Body of pancreas (tissue), 4 donors: ENCODE measurements at regions not wholly inside any gene's neighbourhood (a gene's known extent, or its start where the extent isn't known, plus 50 kb on each side); places are given as distances from the start of the nearest gene placed in this dataset.

Experiments
- ATAC-seq: fragments of 150-250 bp; one replicate; pipeline ENCODE4 v1.9.1; 2016
- DNase-seq, 4 donors: peaks; one replicate each; pipeline ENCODE4 v3.0.0-alpha.2; 2019
- H3K27ac ChIP-seq, 4 donors: fragments of 200-600 bp; sonication (generic); 1 replicate in 3 of 4; 2 replicates in 1 of 4; pipeline versions ENCODE4 v1.5.1 to v1.6.1; 2016 to 2019; ENCODE audit warnings: mild to moderate bottlenecking in 1 of 4, mixed read lengths in 1 of 4, moderate library complexity in 1 of 4
- H3K27me3 ChIP-seq, 2 donors: fragments of 200-600 bp; sonication (generic); one replicate each; pipeline ENCODE4 v1.6.0; 2016; ENCODE audit warnings: mild to moderate bottlenecking in 1 of 2
- H3K36me3 ChIP-seq, 2 donors: fragments of 200-600 bp; sonication (generic); replicated peaks in 1 of 2; 2 replicates each; pipeline ENCODE4 v1.5.1; 2016; ENCODE audit warnings: low read depth in 2 of 2; ENCODE audit not compliant: insufficient read depth in 1 of 2
- H3K4me1 ChIP-seq: fragments of 200-600 bp; sonication (generic); one replicate; pipeline ENCODE4 v1.6.0; 2016
- H3K4me3 ChIP-seq, 2 donors: fragments of 200-600 bp; sonication (generic); 1 replicate in 1 of 2; 2 replicates in 1 of 2; pipeline ENCODE4 v1.5.1; 2016 to 2019
- H3K9me3 ChIP-seq, 3 donors: fragments of 200-600 bp; sonication (generic); 1 replicate in 2 of 3; 2 replicates in 1 of 3; pipeline ENCODE4 v1.5.1; 2016
- CTCF ChIP-seq, 7 experiments: fragments of 450-650 bp in 4 of 7; fragments of 200-600 bp in 3 of 7; sonication (generic) in 3 of 7; IDR thresholded peaks; one replicate each; pipeline ENCODE4 v1.5.1; 2016 to 2019; ENCODE audit warnings: antibody characterized with exemption in 7 of 7
- POLR2A ChIP-seq, 3 donors: fragments of 450-650 bp; IDR thresholded peaks; one replicate each; pipeline ENCODE4 v1.6.1; 2016; ENCODE audit warnings: antibody characterized with exemption in 3 of 3, mild to moderate bottlenecking in 2 of 3
- WGBS, 2 donors: methylation state at CpG; one replicate each; pipeline ENCODE4 v1.1.5; 2017; 5-methylcytosine and 5-hydroxymethylcytosine counted together
- intact Hi-C: fragments of 100-400 bp; cut with DNase I; formaldehyde crosslinking; loops from one replicate; pipeline ENCODE4 v1.15.1; 2023

GRCh38 chr1:208918160-208918559 lies 665.4 kb upstream of the CAMK1G start:
- DNase-seq (no peak), ATAC-seq (no peak)
- no peak overlapping the region for H3K4me3 ChIP-seq
- H3K4me1 ChIP-seq = no peaks in the 10 kb centered on the region
- H3K36me3 ChIP-seq = no peaks in the 10 kb centered on the region
- H3K9me3 ChIP-seq = no peaks in the 10 kb centered on the region
- TF ChIP-seq CTCF (IDR thresholded peaks at IDR 0.05) = no peak
- TF ChIP-seq POLR2A (IDR thresholded peaks at IDR 0.05) = no peak
- H3K27me3 ChIP-seq = no peaks in the 10 kb centered on the region
- intact Hi-C loops = no loop called here
- no peak overlapping the region for H3K27ac ChIP-seq

- no peak for TF ChIP-seq CTCF (IDR thresholded peaks at IDR 0.05)
- no peak for TF ChIP-seq POLR2A (IDR thresholded peaks at IDR 0.05)
- Histone ChIP-seq H3K27ac (no peak overlapping the region), H3K4me3 (no peak overlapping the region), H3K36me3 (no peaks in the 10 kb centered on the region), H3K4me1 (no peaks in the 10 kb centered on the region), H3K9me3 (no peaks in the 10 kb centered on the region), H3K27me3 (no peaks in the 10 kb centered on the region)
- DNase-seq = no peak
- intact Hi-C loops = no loop called here
- 62 to 75% methylated on average over 2 of the region's 2 CpGs for WGBS, 2 donors
- no peak for ATAC-seq
Observed at GRCh38 chr1:208919371-208919770, 664.1 kb upstream of the CAMK1G start.

GRCh38 chr1:208921259-208921658 lies 662.3 kb upstream of the CAMK1G start:
- no peaks in the 10 kb centered on the region for H3K27me3 ChIP-seq
- no peak overlapping the region for H3K27ac ChIP-seq
- no peaks in the 10 kb centered on the region for H3K9me3 ChIP-seq
- intact Hi-C loops = no loop called here
- DNase-seq (no peak), ATAC-seq (no peak)
- H3K4me3 ChIP-seq = no peak overlapping the region
- H3K36me3 ChIP-seq = no peaks in the 10 kb centered on the region
- H3K4me1 ChIP-seq = no peaks in the 10 kb centered on the region
- WGBS, 2 donors = 53 to 80% methylated on average over 1 of the region's 1 CpG
- TF ChIP-seq CTCF (IDR thresholded peaks at IDR 0.05) = no peak
- TF ChIP-seq POLR2A (IDR thresholded peaks at IDR 0.05) = no peak

GRCh38 chr1:208923456-208923855 lies 660.1 kb upstream of the CAMK1G start:
- no peak for TF ChIP-seq POLR2A (IDR thresholded peaks at IDR 0.05)
- TF ChIP-seq CTCF (IDR thresholded peaks at IDR 0.05) = no peak
- intact Hi-C loops = no loop called here
- no peaks in the 10 kb centered on the region for H3K27me3 ChIP-seq
- no peak for DNase-seq
- H3K27ac ChIP-seq = no peak overlapping the region
- no peak overlapping the region for H3K4me3 ChIP-seq
- no peaks in the 10 kb centered on the region for H3K36me3 ChIP-seq
- no peaks in the 10 kb centered on the region for H3K9me3 ChIP-seq
- H3K4me1 ChIP-seq = no peaks in the 10 kb centered on the region
- WGBS, 2 donors = 66 to 81% methylated on average over 2 of the region's 2 CpGs
- ATAC-seq = no peak

GRCh38 chr1:208923946-208924720 lies 659.4 kb upstream of the CAMK1G start:
- ATAC-seq (no peak), DNase-seq (no peak)
- Histone ChIP-seq H3K4me3 (no peak overlapping the region), H3K9me3 (no peaks in the 10 kb centered on the region), H3K36me3 (no peaks in the 10 kb centered on the region), H3K27me3 (no peaks in the 10 kb centered on the region), H3K4me1 (no peaks in the 10 kb centered on the region), H3K27ac (no peak overlapping the region)
- intact Hi-C loops = no loop called here
- TF ChIP-seq CTCF (IDR thresholded peaks at IDR 0.05) (no peak), POLR2A (IDR thresholded peaks at IDR 0.05) (no peak)
- WGBS, 2 donors = 48 to 55% methylated on average over 6 of the region's 6 CpGs
